HG03095 (cell line): ENCODE measurements at regions not wholly inside any gene's neighbourhood (a gene's known extent, or its start where the extent isn't known, plus 50 kb on each side); places are given as distances from the start of the nearest gene placed in this dataset.
"Not testable (repeated sequence)": the region's sequence is repeated elsewhere in the genome, so short reads cannot be mapped to it uniquely, and the experiment has no call there.

Source experiments
- ATAC-seq: cut with Tn5 transposase; IDR thresholded peaks from one replicate; pipeline ENCODE4 v1.9.1; 2021; ENCODE audit warnings: moderate library complexity; ENCODE audit not compliant: unreplicated experiment

DNA sequence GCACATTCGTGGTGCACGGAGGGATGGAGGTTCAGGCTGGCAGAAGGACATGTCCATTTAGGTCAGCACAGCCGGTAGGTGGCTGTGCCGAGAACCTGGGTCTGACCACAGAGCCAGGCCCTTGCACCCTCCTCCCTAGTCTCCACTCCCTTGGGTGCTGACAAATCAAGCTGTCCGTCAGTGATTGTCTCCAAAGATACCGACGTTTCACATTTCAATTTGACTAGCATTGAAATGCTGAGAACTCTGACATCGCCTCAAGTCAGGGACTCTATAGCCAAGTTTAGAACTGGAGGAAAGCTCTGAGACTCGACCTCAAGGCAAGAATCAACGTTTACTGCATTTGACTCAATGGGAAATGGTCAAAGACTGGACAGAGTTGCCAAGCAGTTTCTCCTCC, 1321.1 kb downstream of the TBC1D22A start:
- ATAC-seq = peak; percentile 42

DNA sequence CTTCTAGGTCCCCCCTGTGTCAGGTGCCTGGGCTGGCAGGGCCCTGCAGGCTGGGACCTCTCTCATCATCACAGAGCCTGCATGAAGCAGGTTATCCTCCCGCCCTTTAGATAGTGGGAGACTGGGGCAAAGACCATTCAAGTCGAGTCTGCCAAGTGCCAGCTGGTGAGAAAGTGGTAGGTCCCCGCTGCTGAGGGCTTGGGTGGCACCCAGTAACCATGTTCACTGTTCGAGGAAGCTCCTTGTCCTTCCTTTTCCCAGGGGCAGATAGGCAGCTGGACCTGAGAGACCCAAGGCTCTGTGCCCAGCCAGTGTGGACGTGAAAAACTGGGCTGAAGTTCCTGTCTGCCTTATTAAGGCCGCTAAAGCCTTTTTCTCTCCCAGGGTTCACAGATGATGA, 1319.8 kb downstream of the TBC1D22A start:
- no peak for ATAC-seq

GRCh38 chr22:48081281-48081680, 1318.8 kb downstream of the TBC1D22A start:
- no peak for ATAC-seq

- no peak for ATAC-seq
Measured at GRCh38 chr22:48080316-48081165, 1318.1 kb downstream of the TBC1D22A start.

- no peak for ATAC-seq
Measured at GRCh38 chr22:48079505-48080290, 1317.2 kb downstream of the TBC1D22A start.

- ATAC-seq = no peak
Measured at GRCh38 chr22:48078825-48079224, 1316.4 kb downstream of the TBC1D22A start.

GRCh38 chr22:48077699-48078098, 1315.2 kb downstream of the TBC1D22A start:
- ATAC-seq = no peak

DNA sequence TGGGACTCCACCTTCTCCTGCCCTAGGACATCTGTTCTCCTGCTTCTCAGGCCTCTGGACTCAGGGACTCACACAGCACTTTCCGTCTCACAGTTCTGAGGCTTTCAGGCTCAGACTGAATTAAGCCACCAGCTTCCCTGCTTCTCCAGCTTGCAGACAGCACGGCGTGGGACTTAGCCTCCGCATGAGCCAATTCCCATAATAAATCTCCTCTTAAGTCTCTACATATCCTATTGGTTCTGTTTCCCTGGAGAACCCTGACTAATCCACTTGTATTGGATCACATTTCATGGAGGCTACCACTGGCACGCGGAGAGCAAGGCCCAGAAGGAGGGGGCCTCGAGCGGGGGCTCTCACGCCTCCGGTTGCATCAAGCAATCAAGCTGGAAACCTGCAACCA, 1313.6 kb downstream of the TBC1D22A start:
- no peak for ATAC-seq

DNA sequence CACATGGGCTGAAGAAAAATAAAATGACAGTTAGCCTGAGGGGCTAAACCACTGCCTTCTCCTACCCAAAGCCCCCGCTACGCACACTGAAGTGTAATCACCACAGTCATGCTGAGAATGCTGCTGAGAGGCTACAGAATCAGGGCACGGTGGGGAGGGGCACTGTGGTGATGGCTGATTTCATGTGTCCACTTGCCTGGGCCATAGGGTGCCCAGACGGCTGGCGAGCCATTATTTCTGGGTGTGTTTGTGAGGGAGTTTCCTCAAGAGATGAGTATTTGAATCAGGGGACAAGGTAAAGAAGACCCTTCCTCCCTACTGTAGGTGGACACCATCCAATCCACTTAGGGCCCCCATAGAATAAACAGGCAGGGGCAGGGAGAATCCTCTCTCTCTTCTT, 1313.2 kb downstream of the TBC1D22A start:
- no peak for ATAC-seq

DNA sequence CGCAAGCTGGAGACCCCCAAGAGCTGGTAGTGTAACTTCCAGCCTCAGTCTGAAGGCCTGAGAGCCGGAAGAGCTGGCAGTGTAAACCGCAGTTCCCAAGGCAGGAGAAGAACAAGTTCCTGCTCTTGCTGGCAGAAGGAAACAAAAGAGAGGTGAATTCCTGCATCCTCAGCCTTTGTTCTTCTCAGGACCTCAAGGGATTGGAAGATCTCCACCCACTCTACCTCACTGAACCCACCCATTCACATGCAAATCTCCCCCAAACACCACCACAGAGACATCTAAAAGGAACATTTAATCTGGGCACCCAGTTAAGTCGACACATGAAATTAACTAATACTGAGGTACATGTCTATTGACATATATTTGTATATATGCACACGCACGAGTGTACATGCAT, 1310.3 kb downstream of the TBC1D22A start:
- ATAC-seq = no peak

GRCh38 chr22:48071828-48072227, 1309.4 kb downstream of the TBC1D22A start:
- no peak for ATAC-seq

DNA sequence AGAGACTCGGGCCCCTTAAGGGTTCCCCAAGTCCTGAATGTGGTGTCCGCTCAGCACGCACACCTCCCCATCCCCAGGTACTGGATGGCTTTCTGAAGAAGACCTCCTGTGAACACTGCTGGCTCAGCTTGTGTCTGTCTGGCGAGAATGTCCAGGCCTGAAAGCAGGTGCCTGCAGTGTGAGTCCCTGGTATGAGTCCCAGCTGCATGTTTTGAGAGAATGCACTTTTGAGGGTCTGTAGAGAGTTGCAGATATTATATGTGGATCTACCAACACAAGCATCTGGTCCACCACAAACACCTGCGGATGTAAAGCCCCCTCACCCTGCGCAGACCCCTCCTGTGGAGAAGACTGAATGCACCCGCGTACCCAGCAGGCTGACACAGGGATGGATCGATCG, 1308.9 kb downstream of the TBC1D22A start:
- ATAC-seq = no peak

GRCh38 chr22:48070760-48071159, 1308.3 kb downstream of the TBC1D22A start:
- ATAC-seq = no peak

DNA sequence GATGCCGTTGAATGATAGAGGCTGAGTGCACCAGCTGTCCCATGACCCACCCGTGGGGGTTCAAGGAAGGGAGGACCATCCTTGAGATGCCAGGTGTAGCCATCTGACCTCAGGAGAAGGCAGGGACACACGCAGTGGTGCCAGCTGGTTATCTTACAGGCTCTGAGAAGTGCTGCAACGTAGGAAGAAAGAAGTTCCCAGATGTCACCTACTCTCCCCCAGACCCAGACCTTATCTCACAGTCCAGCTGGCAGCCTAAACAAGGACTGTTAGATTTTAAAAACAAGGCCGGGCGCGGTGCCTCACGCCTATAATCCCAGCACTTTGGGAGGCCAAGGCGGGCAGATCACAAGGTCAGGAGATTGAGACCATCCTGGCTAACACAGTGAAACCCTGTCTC, 1307.6 kb downstream of the TBC1D22A start:
- ATAC-seq = no peak

DNA sequence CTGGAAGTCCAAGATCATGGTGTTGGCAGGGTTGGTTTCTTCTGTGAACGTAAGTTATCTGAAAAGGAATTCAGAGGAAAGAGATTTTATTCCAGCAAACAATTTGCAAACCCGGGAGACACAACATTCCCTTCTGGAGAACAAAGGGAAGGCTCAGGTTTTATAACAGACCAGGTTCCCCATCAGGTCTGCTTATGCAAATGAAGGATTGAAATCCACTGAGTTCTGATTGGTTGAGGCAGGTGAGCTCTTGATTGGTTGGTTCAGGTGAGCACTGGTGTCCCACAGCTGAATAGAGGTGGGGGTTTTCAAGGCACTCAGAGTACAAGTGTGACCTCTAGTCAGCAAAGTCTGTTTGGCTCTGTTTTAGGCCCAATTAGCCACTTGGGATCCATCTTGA, 1306.8 kb downstream of the TBC1D22A start:
- ATAC-seq = no peak

- no peak for ATAC-seq
Measured at GRCh38 chr22:48068323-48068885, 1306.0 kb downstream of the TBC1D22A start.

- ATAC-seq = no peak
Measured at GRCh38 chr22:48065892-48066291, 1303.4 kb downstream of the TBC1D22A start.

DNA sequence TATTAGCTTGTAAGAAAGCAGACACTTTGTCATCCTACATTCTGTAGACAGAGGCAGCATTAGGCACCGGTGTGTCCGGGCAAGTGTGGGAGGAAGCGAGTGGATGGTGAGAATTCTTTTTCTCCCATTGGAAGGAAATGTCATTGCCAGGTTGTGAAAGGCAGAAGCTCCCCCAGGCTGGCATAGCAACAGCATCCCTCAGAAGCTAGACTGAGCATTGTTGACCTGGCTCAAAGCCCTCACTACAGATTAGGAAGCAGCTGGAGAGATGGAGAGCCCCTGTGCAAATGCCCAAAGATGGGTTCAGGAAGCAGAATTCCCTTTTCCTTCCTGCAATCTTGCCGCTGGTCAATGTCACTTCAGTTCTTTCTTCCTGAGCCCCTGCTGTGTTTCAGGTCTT, 1299.3 kb downstream of the TBC1D22A start:
- ATAC-seq = no peak

GRCh38 chr22:48060266-48060665, 1297.8 kb downstream of the TBC1D22A start:
- no peak for ATAC-seq

- ATAC-seq = not testable (repeated sequence)
Measured at GRCh38 chr22:48059521-48059920, 1297.1 kb downstream of the TBC1D22A start.

DNA sequence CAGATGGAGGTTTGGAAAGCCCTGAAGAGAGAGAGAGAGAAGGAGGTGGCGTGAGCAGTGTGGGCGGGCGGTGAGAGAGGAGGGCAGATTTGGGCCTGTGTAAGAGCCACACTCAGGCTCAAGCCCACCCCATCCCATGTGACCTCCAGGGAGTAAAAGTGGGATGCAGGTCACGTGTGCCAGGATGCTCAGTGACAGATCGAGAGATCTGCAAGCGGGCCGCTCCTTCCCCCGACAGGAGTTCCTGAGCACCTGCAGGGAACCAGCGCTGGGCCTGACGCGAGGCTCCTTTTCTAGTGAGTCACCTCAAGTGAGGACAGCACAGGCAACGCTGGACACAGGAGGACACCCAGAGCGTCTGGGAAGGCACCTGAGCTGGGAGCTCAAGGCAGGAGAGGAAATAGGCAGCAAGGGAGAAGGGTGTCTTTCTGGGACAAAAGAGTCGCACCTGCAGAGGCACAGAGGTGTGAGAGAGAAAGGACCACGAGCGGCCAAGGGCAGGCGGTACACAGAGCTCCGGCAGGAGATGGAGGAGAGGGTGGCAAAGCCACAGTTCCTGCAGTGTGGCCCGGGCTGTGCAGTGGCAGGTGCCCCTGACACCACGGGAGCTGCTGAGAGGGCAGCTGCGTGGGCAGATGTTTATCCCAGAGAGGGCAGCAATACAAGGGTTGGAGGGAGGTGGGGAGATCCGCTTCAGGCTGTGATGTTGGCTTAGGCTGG, 1294.8 kb downstream of the TBC1D22A start:
- ATAC-seq = no peak
